Coronary artery (tissue), 2 donors: ENCODE measurements at regions not wholly inside any gene's neighbourhood (a gene's known extent, or its start where the extent isn't known, plus 50 kb on each side); places are given as distances from the start of the nearest gene placed in this dataset.

ENCODE experiments used
- DNase-seq: peaks from one replicate; pipeline ENCODE4 v3.0.0-alpha.2; 2017; ENCODE audit warnings: low spot score
- H3K27ac ChIP-seq, 2 donors: fragments of 200-600 bp; sonication (generic); one replicate each; pipeline ENCODE4 v1.5.1; 2016 to 2019
- H3K4me3 ChIP-seq: fragments of 200-600 bp; sonication (generic); 2 replicates; pipeline ENCODE4 v1.5.1; 2016; ENCODE audit warnings: mild to moderate bottlenecking, moderate library complexity
- TF ChIP-seq, protein P1 (sequence below): fragments of 200-600 bp; sonication (generic); IDR thresholded peaks from one replicate; pipeline ENCODE4 v1.5.1; 2019; ENCODE audit warnings: antibody characterized with exemption

- TF ChIP-seq, protein P1, sequence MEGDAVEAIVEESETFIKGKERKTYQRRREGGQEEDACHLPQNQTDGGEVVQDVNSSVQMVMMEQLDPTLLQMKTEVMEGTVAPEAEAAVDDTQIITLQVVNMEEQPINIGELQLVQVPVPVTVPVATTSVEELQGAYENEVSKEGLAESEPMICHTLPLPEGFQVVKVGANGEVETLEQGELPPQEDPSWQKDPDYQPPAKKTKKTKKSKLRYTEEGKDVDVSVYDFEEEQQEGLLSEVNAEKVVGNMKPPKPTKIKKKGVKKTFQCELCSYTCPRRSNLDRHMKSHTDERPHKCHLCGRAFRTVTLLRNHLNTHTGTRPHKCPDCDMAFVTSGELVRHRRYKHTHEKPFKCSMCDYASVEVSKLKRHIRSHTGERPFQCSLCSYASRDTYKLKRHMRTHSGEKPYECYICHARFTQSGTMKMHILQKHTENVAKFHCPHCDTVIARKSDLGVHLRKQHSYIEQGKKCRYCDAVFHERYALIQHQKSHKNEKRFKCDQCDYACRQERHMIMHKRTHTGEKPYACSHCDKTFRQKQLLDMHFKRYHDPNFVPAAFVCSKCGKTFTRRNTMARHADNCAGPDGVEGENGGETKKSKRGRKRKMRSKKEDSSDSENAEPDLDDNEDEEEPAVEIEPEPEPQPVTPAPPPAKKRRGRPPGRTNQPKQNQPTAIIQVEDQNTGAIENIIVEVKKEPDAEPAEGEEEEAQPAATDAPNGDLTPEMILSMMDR, result no peak
- Histone ChIP-seq H3K27ac (no peak overlapping the region), H3K4me3 (no peak overlapping the region)
- DNase-seq, result no peak
Measured at GRCh38 chr2:55751966-55752365, 58.3 kb upstream of the PNPT1 start.

DNA sequence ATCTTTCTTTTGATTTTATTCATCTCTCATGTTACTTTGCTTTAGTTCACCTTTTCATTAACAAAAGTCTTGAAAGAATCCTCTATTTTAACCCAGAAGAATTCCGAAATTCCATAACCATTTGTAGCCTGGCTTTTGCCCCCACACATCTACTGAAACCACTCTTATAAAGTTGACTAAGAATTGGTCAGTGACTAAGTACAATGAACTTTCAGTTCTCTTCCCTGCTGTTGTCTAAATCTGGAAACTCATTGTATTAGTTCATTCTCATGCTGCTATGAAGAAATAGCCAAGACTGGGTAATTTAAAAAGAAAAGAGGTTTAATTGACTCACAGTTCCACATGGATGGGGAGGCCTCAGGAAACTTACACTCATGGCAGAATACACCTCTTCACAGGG is 49.9 kb upstream of the PNPT1 start:
- DNase-seq, result no peak
- Histone ChIP-seq H3K27ac (no peak overlapping the region), H3K4me3 (no peak overlapping the region)
- TF ChIP-seq, protein P1, result no peak
